ENCODE measurements at regions not wholly inside any gene's neighbourhood (a gene's known extent, or its start where the extent isn't known, plus 50 kb on each side); places are given as distances from the start of the nearest gene placed in this dataset.
"Not testable (repeated sequence)": the region's sequence is repeated elsewhere in the genome, so short reads cannot be mapped to it uniquely, and the experiment has no call there.

GRCh38 chr17:6373599-6373998 lies 61.3 kb downstream of the AIPL1 start:
- not testable (repeated sequence) for DNase-seq (ENCODE audit: low spot score)

- peak; percentile 10 for DNase-seq (ENCODE audit: low spot score)
These were observed 68.7 kb downstream of the AIPL1 start for GRCh38 chr17:6366221-6366666.

- DNase-seq (ENCODE audit: low spot score), result no peak
These were observed 69.5 kb downstream of the AIPL1 start for GRCh38 chr17:6365200-6365943.

- DNase-seq (ENCODE audit: low spot score), result no peak
These were observed 73.2 kb downstream of the AIPL1 start for GRCh38 chr17:6361733-6362132.

- no peak for DNase-seq (ENCODE audit: low spot score)
These were observed 76.8 kb downstream of the AIPL1 start for GRCh38 chr17:6358131-6358530.

- DNase-seq (ENCODE audit: low spot score), result no peak
These were observed 78.4 kb downstream of the AIPL1 start for GRCh38 chr17:6356562-6356961.

GRCh38 chr17:6355196-6355595 lies 79.7 kb downstream of the AIPL1 start:
- DNase-seq (ENCODE audit: low spot score), result no peak

- no peak for DNase-seq (ENCODE audit: low spot score)
These were observed 81.9 kb downstream of the AIPL1 start for GRCh38 chr17:6352801-6353560.

GRCh38 chr17:6352016-6352415 lies 82.9 kb downstream of the AIPL1 start:
- DNase-seq (ENCODE audit: low spot score), result no peak

- DNase-seq (ENCODE audit: low spot score), result no peak
These were observed 84.1 kb downstream of the AIPL1 start for GRCh38 chr17:6350806-6351205.

GRCh38 chr17:6348891-6349290 lies 86.0 kb downstream of the AIPL1 start:
- DNase-seq (ENCODE audit: low spot score), result no peak

- no peak for DNase-seq (ENCODE audit: low spot score)
These were observed 87.1 kb downstream of the AIPL1 start for GRCh38 chr17:6347776-6348175.

GRCh38 chr17:6346986-6347385 lies 87.9 kb downstream of the AIPL1 start:
- no peak for DNase-seq (ENCODE audit: low spot score)

GRCh38 chr17:6346156-6346786 lies 88.7 kb downstream of the AIPL1 start:
- DNase-seq (ENCODE audit: low spot score), result no peak

- no peak for DNase-seq (ENCODE audit: low spot score)
These were observed 91.2 kb downstream of the AIPL1 start for GRCh38 chr17:6343736-6344135.

GRCh38 chr17:6343191-6343590 lies 91.7 kb downstream of the AIPL1 start:
- no peak for DNase-seq (ENCODE audit: low spot score)

- DNase-seq (ENCODE audit: low spot score), result no peak
These were observed 94.2 kb downstream of the AIPL1 start for GRCh38 chr17:6340708-6341107.

- DNase-seq (ENCODE audit: low spot score), result no peak
These were observed 100.5 kb downstream of the AIPL1 start for GRCh38 chr17:6334386-6334785.

- DNase-seq (ENCODE audit: low spot score), result no peak
These were observed 104.0 kb downstream of the AIPL1 start for GRCh38 chr17:6330936-6331335.

- DNase-seq (ENCODE audit: low spot score), result peak; percentile 3
These were observed 106.6 kb downstream of the AIPL1 start for GRCh38 chr17:6328279-6328678.

- peak; percentile 3 for DNase-seq (ENCODE audit: low spot score)
These were observed 107.9 kb downstream of the AIPL1 start for GRCh38 chr17:6327007-6327406.

GRCh38 chr17:6326483-6326882 lies 108.4 kb downstream of the AIPL1 start:
- DNase-seq (ENCODE audit: low spot score), result no peak

GRCh38 chr17:6325741-6326140 lies 109.2 kb downstream of the AIPL1 start:
- DNase-seq (ENCODE audit: low spot score), result no peak
